ENCODE measurements at regions not wholly inside any gene's neighbourhood (a gene's known extent, or its start where the extent isn't known, plus 50 kb on each side); places are given as distances from the start of the nearest gene placed in this dataset.

DNA sequence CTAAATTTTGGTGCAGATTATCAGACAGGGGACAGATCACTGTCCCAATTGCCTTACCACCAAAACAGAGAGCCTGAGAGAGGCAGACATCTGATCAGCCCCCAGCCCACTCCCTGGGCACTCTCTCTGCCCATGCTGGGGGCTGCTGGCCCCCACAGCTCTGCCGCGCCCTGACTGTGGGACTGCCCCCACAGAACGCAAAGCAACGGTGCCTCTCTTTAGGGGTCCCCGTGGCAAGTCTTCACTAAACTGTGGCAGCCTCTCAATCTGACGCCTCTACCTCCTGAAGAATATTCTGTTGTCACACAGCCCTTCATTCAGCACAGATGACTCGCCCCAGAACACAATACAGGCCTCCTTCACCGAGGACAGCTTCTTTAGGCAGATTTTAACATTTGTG is 197.4 kb downstream of the ERCC6L2 start:
- intact Hi-C loops (cut with DNase I) = no loop called here
- no peak overlapping the region for H3K27ac ChIP-seq
- peaks cover 34 to 46% of the 10 kb centered on the region in 2 donors for H3K4me1 ChIP-seq
- no peak for TF ChIP-seq CTCF (IDR thresholded peaks at IDR 0.05)
- TF ChIP-seq POLR2A (IDR thresholded peaks at IDR 0.05) = no peak
- H3K4me3 ChIP-seq (replicated peaks in 1 of 3) = no peak overlapping the region
- no peaks in the 10 kb centered on the region for H3K27me3 ChIP-seq
- H3K36me3 ChIP-seq = no peaks in the 10 kb centered on the region
- WGBS, 2 donors = 98% methylated on average over 6 to 8 of the region's 8 CpGs
- no peaks in the 10 kb centered on the region for H3K9me3 ChIP-seq
- DNase-seq = no peak

DNA sequence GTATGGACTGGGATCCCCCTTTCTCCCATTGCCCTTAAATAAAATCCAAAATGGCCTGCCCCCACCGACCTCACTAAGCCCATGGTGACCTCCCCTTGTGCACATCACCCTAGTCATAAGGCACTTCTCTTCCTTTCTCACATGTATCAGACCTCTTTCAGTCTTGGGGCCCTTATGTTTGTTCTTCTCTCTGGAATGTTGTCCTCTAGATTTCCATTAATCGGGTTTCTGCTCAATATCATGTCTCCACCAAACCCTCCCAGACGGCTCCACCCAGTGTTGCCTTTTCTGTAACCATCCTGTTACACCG is 196.3 kb downstream of the ERCC6L2 start:
- 89 to 93% methylated on average over 4 of the region's 4 CpGs for WGBS, 2 donors
- no peaks in the 10 kb centered on the region for H3K27me3 ChIP-seq
- intact Hi-C loops (cut with DNase I) = no loop called here
- peak overlapping the region in 1 of 3 donors; percentile 65 for H3K27ac ChIP-seq
- H3K36me3 ChIP-seq = no peaks in the 10 kb centered on the region
- H3K4me3 ChIP-seq (replicated peaks in 1 of 3) = no peak overlapping the region
- no peaks in the 10 kb centered on the region for H3K9me3 ChIP-seq
- DNase-seq = no peak
- peaks cover 34 to 55% of the 10 kb centered on the region in 2 donors for H3K4me1 ChIP-seq
- no peak for TF ChIP-seq POLR2A (IDR thresholded peaks at IDR 0.05)
- TF ChIP-seq CTCF (IDR thresholded peaks at IDR 0.05) = no peak

DNA sequence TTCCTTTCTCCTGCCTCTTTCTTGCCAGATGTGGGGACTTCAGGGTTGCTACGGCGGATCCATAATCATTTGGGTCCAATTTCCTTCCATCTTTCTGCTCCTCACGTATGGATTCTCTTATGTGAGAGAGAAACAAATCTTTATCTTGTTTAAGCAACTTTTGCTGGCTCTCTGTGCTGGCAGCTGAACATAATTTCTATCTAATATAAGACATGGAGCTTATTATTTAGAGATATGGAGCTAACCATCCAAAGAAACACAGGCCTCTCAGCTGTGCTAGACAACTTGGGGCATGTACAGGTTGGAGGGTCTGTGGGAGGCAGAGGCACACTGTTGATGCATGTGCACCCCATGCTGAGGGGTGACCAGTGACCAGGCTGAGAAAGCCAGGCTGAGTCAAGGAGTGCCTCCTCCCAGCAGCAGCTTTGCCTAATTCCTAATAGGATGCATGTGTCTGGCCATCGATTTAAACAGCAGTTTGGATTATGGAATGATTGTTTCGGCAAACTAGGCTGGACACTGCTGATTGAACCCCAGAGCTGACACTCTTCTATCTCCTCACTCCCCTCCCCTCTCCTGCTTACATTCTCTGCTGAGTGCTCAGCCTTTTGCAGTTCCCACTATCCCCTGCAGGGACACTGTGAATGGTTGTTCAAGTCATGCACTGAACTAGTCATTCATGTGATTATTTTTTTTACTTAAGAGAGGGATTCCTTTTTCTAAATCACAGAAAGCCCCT is 195.8 kb downstream of the ERCC6L2 start:
- DNase-seq = peak; percentile 41 to 43
- Histone ChIP-seq H3K27ac (peak overlapping the region; percentile 16 to 90 (median 65)), H3K36me3 (no peaks in the 10 kb centered on the region), H3K4me3 (replicated peaks in 1 of 3) (no peak overlapping the region), H3K4me1 (peaks cover 34 to 59% of the 10 kb centered on the region in 2 donors), H3K27me3 (no peaks in the 10 kb centered on the region), H3K9me3 (no peaks in the 10 kb centered on the region)
- intact Hi-C loops (cut with DNase I) = no loop called here
- peak in 5 of 6 experiments; percentile 14 to 62 (median 51) for TF ChIP-seq CTCF (IDR thresholded peaks at IDR 0.05)
- TF ChIP-seq POLR2A (IDR thresholded peaks at IDR 0.05) = no peak
- 86 to 93% methylated on average over 5 of the region's 5 CpGs for whole genome bisulfite sequencing, 2 donors

- Histone ChIP-seq H3K36me3 (no peaks in the 10 kb centered on the region), H3K27me3 (no peaks in the 10 kb centered on the region), H3K27ac (peak overlapping the region; percentile 79 to 90 (median 84)), H3K4me3 (replicated peaks in 1 of 3) (no peak overlapping the region), H3K4me1 (peaks cover 34 to 64% of the 10 kb centered on the region in 2 donors), H3K9me3 (no peaks in the 10 kb centered on the region)
- WGBS, 2 donors = 46 to 55% methylated on average over 8 of the region's 8 CpGs
- peak; percentile 64 to 67 for DNase-seq
- intact Hi-C loops (cut with DNase I) = no loop called here
- no peak for TF ChIP-seq CTCF (IDR thresholded peaks at IDR 0.05)
Measured at GRCh38 chr9:96069629-96070220, 194.2 kb downstream of the ERCC6L2 start.

- H3K27ac ChIP-seq = peak overlapping the region; percentile 79 to 90 (median 84)
- 23 to 26% methylated on average over 11 of the region's 11 CpGs for WGBS, 2 donors
- H3K9me3 ChIP-seq = no peaks in the 10 kb centered on the region
- H3K27me3 ChIP-seq = no peaks in the 10 kb centered on the region
- TF ChIP-seq CTCF (IDR thresholded peaks at IDR 0.05) (no peak), POLR2A (IDR thresholded peaks at IDR 0.05) (no peak)
- H3K4me3 ChIP-seq (replicated peaks in 1 of 3) = no peak overlapping the region
- H3K36me3 ChIP-seq = no peaks in the 10 kb centered on the region
- peak; percentile 89 to 91 for DNase-seq
- H3K4me1 ChIP-seq = peaks cover 34 to 60% of the 10 kb centered on the region in 2 donors
- intact Hi-C loops (cut with DNase I) = no loop called here
Measured at GRCh38 chr9:96068511-96068910, 193.0 kb downstream of the ERCC6L2 start.
